ENCODE measurements at regions not wholly inside any gene's neighbourhood (a gene's known extent, or its start where the extent isn't known, plus 50 kb on each side); places are given as distances from the start of the nearest gene placed in this dataset.
A peak's percentile ranks its signal among the peaks of the same experiment; 100 is the strongest.

GRCh38 chr5:174482607-174483024 is 241.8 kb upstream of the MSX2 start:
- Histone ChIP-seq H2BK5ac (ENCODE audit: low read depth, low read length) (no peak overlapping the region), H4K20me1 (replicated peaks in 1 of 2; ENCODE audit: control insufficient read depth in 1 of 2, insufficient read depth in 2 of 2, low read length in 2 of 2) (no peaks in the 10 kb centered on the region), H2BK15ac (ENCODE audit: low read length) (no peak overlapping the region), H3K23me2 (ENCODE audit: low read depth, low read length) (peaks cover 1% of the 10 kb centered on the region; the same call in 1 of the 2 replicates), H3K4me2 (ENCODE audit: insufficient read depth in 1 of 2, low read depth in 2 of 2, low read length in 2 of 2) (no peak overlapping the region), H3K27ac (ENCODE audit: low read depth, low read length) (no peak overlapping the region), H3K14ac (ENCODE audit: insufficient read length) (no peak overlapping the region), H2BK12ac (ENCODE audit: low read depth, low read length) (no peak overlapping the region), H3K56ac (replicated peaks; ENCODE audit: insufficient read length, low read depth, low read length) (no peak overlapping the region), H3K18ac (ENCODE audit: extremely low read depth, low read length) (no peak overlapping the region), H3K4me3 (ENCODE audit: extremely low read depth in 1 of 4, insufficient read depth in 2 of 4, low read depth in 3 of 4, low read length in 4 of 4) (no peak overlapping the region), H2BK20ac (ENCODE audit: low read length) (no peak overlapping the region), H3K9ac (replicated peaks in 1 of 4; ENCODE audit: extremely low read depth in 1 of 4, low read depth in 3 of 4, low read length in 3 of 4) (no peak overlapping the region), H3K27me3 (replicated peaks in 1 of 4; ENCODE audit: control insufficient read depth in 3 of 4, extremely low read depth in 1 of 4, insufficient read depth in 3 of 4, low read length in 3 of 4) (no peaks in the 10 kb centered on the region), H4K91ac (replicated peaks; ENCODE audit: insufficient read length, low read length) (no peak overlapping the region), H3K4ac (replicated peaks; ENCODE audit: insufficient read length, low read depth, low read length) (no peak overlapping the region), H2AK5ac (ENCODE audit: low read depth, low read length) (no peak overlapping the region), H2AFZ (ENCODE audit: low read length) (0 out of 2 replicates have a peak overlapping the region, but pooled peaks have one; percentile 9), H4K5ac (ENCODE audit: insufficient read length, low read depth, low read length) (no peak overlapping the region), H3K79me1 (ENCODE audit: low read depth, low read length) (no peaks in the 10 kb centered on the region), H3K9me3 (ENCODE audit: insufficient read depth in 2 of 2, low read depth in 1 of 2, low read length in 1 of 2) (0 out of 4 replicates have a peak, but pooled peaks cover 0 to 5% of the 10 kb centered on the region in 2 experiments), H3K4me1 (replicated peaks in 1 of 4; ENCODE audit: control insufficient read depth in 3 of 4, insufficient read depth in 4 of 4, low read length in 3 of 4) (no peaks in the 10 kb centered on the region), H4K8ac (ENCODE audit: extremely low read depth, insufficient read depth, low read length) (no peak overlapping the region), H3K23ac (ENCODE audit: insufficient read length) (no peak overlapping the region), H3K36me3 (ENCODE audit: control insufficient read depth in 2 of 4, insufficient read depth in 4 of 4, low read length in 3 of 4) (no peaks in the 10 kb centered on the region), H2BK120ac (replicated peaks; ENCODE audit: low read depth, low read length) (no peak overlapping the region), H3K79me2 (ENCODE audit: control insufficient read depth in 1 of 2, insufficient read depth in 2 of 2, low read length in 2 of 2) (no peaks in the 10 kb centered on the region)
- CTCF ChIA-PET (ENCODE audit: partially characterized antibody) = no interaction called here
- DNase-seq (ENCODE audit: low read depth in 1 of 2, low spot score in 2 of 2) (no peak), FAIRE-seq (no peak)
- POLR2A ChIA-PET (ENCODE audit: partially characterized antibody) = no interaction called here
- 91% methylated on average over 8 of the region's 8 CpGs; no CpG with 5 or more reads in 1 of the 2 experiments for WGBS, 2 experiments (ENCODE audit: extremely low coverage in 1 of 2, insufficient coverage in 1 of 2, insufficient read length in 1 of 2, insufficient replicate concordance in 2 of 2, low coverage in 1 of 2, low lambda C conversion rate in 2 of 2, missing lambda C conversion rate in 1 of 2)
- TF ChIP-seq TCF12 (IDR thresholded peaks at IDR 0.05; ENCODE audit: low read depth, low read length) = no peak
- TF ChIP-seq BACH1 (IDR thresholded peaks at IDR 0.05; ENCODE audit: low read length) = no peak
- TF ChIP-seq ATF2 (IDR thresholded peaks at IDR 0.05; ENCODE audit: low read length) = no peak
- no peak for TF ChIP-seq CBX8 (IDR thresholded peaks at IDR 0.05; ENCODE audit: borderline replicate concordance, low read depth, low read length)
- no peak for TF ChIP-seq HDAC6 (IDR thresholded peaks at IDR 0.05; ENCODE audit: low read depth, low read length)
- TF ChIP-seq CBX5 (IDR thresholded peaks at IDR 0.05; ENCODE audit: low read depth, low read length) = no peak
- TF ChIP-seq SP2 (IDR thresholded peaks at IDR 0.05; ENCODE audit: low read length) = no peak
- no peak for TF ChIP-seq CTCF (IDR thresholded peaks at IDR 0.05; ENCODE audit: control extremely low read depth in 1 of 3, insufficient read depth in 1 of 3, low read depth in 1 of 3, low read length in 3 of 3)
- no peak for TF ChIP-seq E2F6 (IDR thresholded peaks at IDR 0.05)
- no peak for TF ChIP-seq TAF1 (IDR thresholded peaks at IDR 0.05; ENCODE audit: low read depth, low read length)
